Activated naive CD8-positive, alpha-beta T cell treated with anti-CD3 and anti-CD28 coated beads, Interleukin-2, amount 10 ng/mL, durations not matched to agents 7 days and 5 days (primary cell): ENCODE measurements at regions not wholly inside any gene's neighbourhood (a gene's known extent, or its start where the extent isn't known, plus 50 kb on each side); places are given as distances from the start of the nearest gene placed in this dataset.
"Not testable (repeated sequence)": the region's sequence is repeated elsewhere in the genome, so short reads cannot be mapped to it uniquely, and the experiment has no call there.

Experiments used
- ATAC-seq: fragments of 150-1000 bp; cut with Tn5 transposase; one replicate; pipeline ENCODE4 v1.10.0; 2021; ENCODE audit warnings: low read depth, moderate library complexity
- POLR2A ChIA-PET: fragments of 350-600 bp; sonication (Branson Sonifier 250); formaldehyde crosslinking; loops from one replicate; lab custom pipeline; 2021; ENCODE audit warnings: antibody characterized with exemption; lab: Charles Lee
- DNase-seq: peaks from one replicate; pipeline ENCODE4 v3.0.0; 2021
- H3K27ac Mint-ChIP-seq: one replicate; pipeline ENCODE4 v1.8.0; 2022; ENCODE audit warnings: mild to moderate bottlenecking, mixed read lengths
- H3K27me3 Mint-ChIP-seq: one replicate; pipeline ENCODE4 v1.8.0; 2022; ENCODE audit warnings: mild to moderate bottlenecking, moderate library complexity, mixed read lengths
- H3K36me3 Mint-ChIP-seq: one replicate; pipeline ENCODE4 v1.8.0; 2021; ENCODE audit warnings: mild to moderate bottlenecking, mixed read lengths
- H3K4me1 Mint-ChIP-seq: one replicate; pipeline ENCODE4 v1.8.0; 2021; ENCODE audit warnings: mixed read lengths
- H3K4me3 Mint-ChIP-seq: one replicate; pipeline ENCODE4 v1.8.0; 2022; ENCODE audit warnings: mild to moderate bottlenecking, moderate library complexity, mixed read lengths
- H3K9me3 Mint-ChIP-seq: one replicate; pipeline ENCODE4 v1.8.0; 2021; ENCODE audit warnings: mixed read lengths

- Mint-ChIP-seq H3K4me1 (peaks cover 9% of the 10 kb centered on the region), H3K36me3 (peaks cover 12% of the 10 kb centered on the region), H3K9me3 (peaks cover 22% of the 10 kb centered on the region), H3K4me3 (no peak overlapping the region), H3K27ac (no peak overlapping the region), H3K27me3 (no peaks in the 10 kb centered on the region)
- POLR2A ChIA-PET, result no interaction called here
- DNase-seq, result no peak
- ATAC-seq, result peak; percentile 22
Measured at GRCh38 chrX:65127842-65128241, 151.6 kb upstream of the ZC4H2 start.

- H3K9me3 Mint-ChIP-seq, result peaks cover 14% of the 10 kb centered on the region
- no peak overlapping the region for H3K27ac Mint-ChIP-seq
- no peaks in the 10 kb centered on the region for H3K4me1 Mint-ChIP-seq
- no peaks in the 10 kb centered on the region for H3K27me3 Mint-ChIP-seq
- ATAC-seq (no peak), DNase-seq (no peak)
- peaks cover 5% of the 10 kb centered on the region for H3K36me3 Mint-ChIP-seq
- no peak overlapping the region for H3K4me3 Mint-ChIP-seq
- POLR2A ChIA-PET, result no interaction called here
Measured at GRCh38 chrX:65098851-65099250, 122.6 kb upstream of the ZC4H2 start.

GRCh38 chrX:65093658-65094057, 117.4 kb upstream of the ZC4H2 start:
- H3K27me3 Mint-ChIP-seq, result no peaks in the 10 kb centered on the region
- H3K27ac Mint-ChIP-seq, result no peak overlapping the region
- POLR2A ChIA-PET, result no interaction called here
- no peaks in the 10 kb centered on the region for H3K4me1 Mint-ChIP-seq
- H3K36me3 Mint-ChIP-seq, result peaks cover 18% of the 10 kb centered on the region
- no peak overlapping the region for H3K4me3 Mint-ChIP-seq
- H3K9me3 Mint-ChIP-seq, result peaks cover 8% of the 10 kb centered on the region
- no peak for DNase-seq
- ATAC-seq, result no peak

- peaks cover 10% of the 10 kb centered on the region for H3K9me3 Mint-ChIP-seq
- no peak overlapping the region for H3K4me3 Mint-ChIP-seq
- no peak overlapping the region for H3K27ac Mint-ChIP-seq
- no peaks in the 10 kb centered on the region for H3K27me3 Mint-ChIP-seq
- POLR2A ChIA-PET, result no interaction called here
- peaks cover 54% of the 10 kb centered on the region for H3K36me3 Mint-ChIP-seq
- DNase-seq (no peak), ATAC-seq (no peak)
- H3K4me1 Mint-ChIP-seq, result no peaks in the 10 kb centered on the region
Measured at GRCh38 chrX:65073233-65073632, 97.0 kb upstream of the ZC4H2 start.

GRCh38 chrX:65072590-65072989, 96.3 kb upstream of the ZC4H2 start:
- H3K27ac Mint-ChIP-seq, result no peak overlapping the region
- H3K4me3 Mint-ChIP-seq, result no peak overlapping the region
- H3K36me3 Mint-ChIP-seq, result peaks cover 53% of the 10 kb centered on the region
- POLR2A ChIA-PET, result no interaction called here
- DNase-seq (no peak), ATAC-seq (no peak)
- no peaks in the 10 kb centered on the region for H3K27me3 Mint-ChIP-seq
- peaks cover 9% of the 10 kb centered on the region for H3K9me3 Mint-ChIP-seq
- no peaks in the 10 kb centered on the region for H3K4me1 Mint-ChIP-seq

GRCh38 chrX:65058626-65059025, 82.4 kb upstream of the ZC4H2 start:
- peaks cover 43% of the 10 kb centered on the region for H3K36me3 Mint-ChIP-seq
- H3K4me3 Mint-ChIP-seq, H3K27me3 Mint-ChIP-seq, ATAC-seq, POLR2A ChIA-PET, DNase-seq, H3K4me1 Mint-ChIP-seq, H3K27ac Mint-ChIP-seq: not testable (repeated sequence)
- H3K9me3 Mint-ChIP-seq, result peaks cover 10% of the 10 kb centered on the region

- Mint-ChIP-seq H3K4me3 (no peak overlapping the region), H3K4me1 (no peaks in the 10 kb centered on the region), H3K27ac (no peak overlapping the region), H3K36me3 (peaks cover 2% of the 10 kb centered on the region), H3K9me3 (peaks cover 7% of the 10 kb centered on the region), H3K27me3 (no peaks in the 10 kb centered on the region)
- ATAC-seq (no peak), DNase-seq (no peak)
- POLR2A ChIA-PET, result interaction anchor here (0.6 kb wide), 1 partner anchor 24 kb away, joined by 3 read pairs; no protein-coding TSS in a partner anchor
Measured at GRCh38 chrX:65045001-65045400, 68.8 kb upstream of the ZC4H2 start.

- H3K4me1 Mint-ChIP-seq, result peaks cover 9% of the 10 kb centered on the region
- H3K27ac Mint-ChIP-seq, result peak overlapping the region; percentile 93
Measured at GRCh38 chrX:65035446-65035770, 59.2 kb upstream of the ZC4H2 start.

GRCh38 chrX:65034668-65035445, 58.6 kb upstream of the ZC4H2 start, which contains the start of gene ZC3H12B:
Gene ZC3H12B (plus strand): TSS chrX:65034826.
- Mint-ChIP-seq H3K27ac (peak within 1 kb of the TSS; percentile 93), H3K36me3 (no peaks in the 10 kb centered on the region), H3K4me1 (peaks cover 9% of the 10 kb centered on the region), H3K27me3 (no peaks in the 10 kb centered on the region), H3K9me3 (no peaks in the 10 kb centered on the region), H3K4me3 (peak within 1 kb of the TSS; percentile 94)
- DNase-seq, result peak; percentile 84
- ATAC-seq, result peak; percentile 93
- POLR2A ChIA-PET, result interaction anchor here (0.5 to 2.0 kb wide), 6 partner anchors 10 to 889 kb away, joined by 3 to 13 read pairs (median 4); partner anchors contain the start of gene ZC4H2

More at GRCh38 chrX:65035446-65035770, 59.2 kb upstream of the ZC4H2 start:
- POLR2A ChIA-PET, result interaction anchor here (1.0 to 2.0 kb wide), 2 partner anchors 60 to 185 kb away, joined by 3 to 13 read pairs; partner anchors contain the start of gene ZC4H2
- DNase-seq, result no peak
- Mint-ChIP-seq H3K4me3 (peak overlapping the region; percentile 94), H3K36me3 (no peaks in the 10 kb centered on the region), H3K9me3 (no peaks in the 10 kb centered on the region), H3K27me3 (no peaks in the 10 kb centered on the region)
- ATAC-seq, result peak; percentile 41

GRCh38 chrX:65034292-65034667, 58.0 kb upstream of the ZC4H2 start:
- Mint-ChIP-seq H3K4me3 (peak overlapping the region; percentile 94), H3K27ac (peak overlapping the region; percentile 90), H3K4me1 (peaks cover 9% of the 10 kb centered on the region), H3K9me3 (no peaks in the 10 kb centered on the region), H3K36me3 (no peaks in the 10 kb centered on the region), H3K27me3 (no peaks in the 10 kb centered on the region)
- no peak for DNase-seq
- no peak for ATAC-seq
- POLR2A ChIA-PET, result interaction anchor here (0.6 to 2.0 kb wide), 4 partner anchors 59 to 890 kb away, joined by 3 to 13 read pairs (median 4); partner anchors contain the start of gene ZC4H2
